DND-41 (cell line): ENCODE measurements at regions not wholly inside any gene's neighbourhood (a gene's known extent, or its start where the extent isn't known, plus 50 kb on each side); places are given as distances from the start of the nearest gene placed in this dataset.

ENCODE experiments used
- ATAC-seq: fragments of 200-7000 bp; cut with Tn5 transposase; 3 replicates; pipeline ENCODE4 v1.9.1; 2021; ENCODE audit warnings: low read depth; ENCODE audit not compliant: insufficient read depth
- DNase-seq: peaks from one replicate; pipeline ENCODE4 v3.0.0-alpha.2; 2020
- H2AFZ ChIP-seq: 2 replicates; pipeline ENCODE4 v1.6.0; 2012; ENCODE audit warnings: low read depth, low read length
- H3K27ac ChIP-seq: 2 replicates; pipeline ENCODE4 v1.5.1; 2012; ENCODE audit warnings: low read length, inconsistent platforms
- H3K27me3 ChIP-seq: fragments of 200-600 bp; sonication (generic); 2 replicates; pipeline ENCODE4 v1.6.0; 2012; ENCODE audit warnings: low read length, mild to moderate bottlenecking, inconsistent platforms; ENCODE audit not compliant: insufficient read depth, poor library complexity
- H3K36me3 ChIP-seq: 2 replicates; pipeline ENCODE4 v1.5.1; 2012; ENCODE audit warnings: low read length, inconsistent platforms; ENCODE audit not compliant: insufficient read depth
- H3K4me1 ChIP-seq: 2 replicates; pipeline ENCODE4 v1.5.1; 2012; ENCODE audit warnings: mild to moderate bottlenecking, low read length; ENCODE audit not compliant: insufficient read depth
- H3K4me2 ChIP-seq: 2 replicates; pipeline ENCODE4 v1.6.0; 2012; ENCODE audit warnings: mild to moderate bottlenecking, moderate library complexity, low read length, inconsistent platforms; ENCODE audit not compliant: insufficient read depth
- H3K4me3 ChIP-seq, 2 experiments: fragments of 200-600 bp in 1 of 2; shearing (Covaris generic) in 1 of 2; 2 replicates each; pipeline ENCODE4 v1.5.1; 2012 to 2016; ENCODE audit warnings: inconsistent platforms in 2 of 2, low read length in 2 of 2, mild to moderate bottlenecking in 2 of 2, low read depth in 1 of 2, moderate library complexity in 1 of 2
- H3K79me2 ChIP-seq: 2 replicates; pipeline ENCODE4 v1.6.0; 2012; ENCODE audit warnings: low read length, inconsistent platforms; ENCODE audit not compliant: insufficient read depth
- H3K9ac ChIP-seq: 2 replicates; pipeline ENCODE4 v1.6.0; 2012; ENCODE audit warnings: low read depth, mild to moderate bottlenecking, inconsistent platforms, low read length, moderate library complexity
- H3K9me3 ChIP-seq: 2 replicates; pipeline ENCODE4 v1.5.1; 2012; ENCODE audit warnings: low read length, moderate library complexity, mild to moderate bottlenecking, inconsistent platforms; ENCODE audit not compliant: insufficient read depth, severe bottlenecking
- H4K20me1 ChIP-seq: 2 replicates; pipeline ENCODE4 v1.6.0; 2012; ENCODE audit warnings: low read length; ENCODE audit not compliant: insufficient read depth
- CTCF ChIP-seq: IDR thresholded peaks from 2 replicates; pipeline ENCODE4 v1.5.1; 2012; ENCODE audit warnings: borderline replicate concordance, low read length, moderate library complexity, mild to moderate bottlenecking; ENCODE audit not compliant: poor library complexity, severe bottlenecking; ENCODE audit errors: extremely low read depth
- EZH2 ChIP-seq: IDR thresholded peaks from 3 replicates; pipeline ENCODE4 v1.6.1; 2012; ENCODE audit warnings: borderline replicate concordance, low read depth, mild to moderate bottlenecking, moderate library complexity, low read length, inconsistent platforms; ENCODE audit not compliant: severe bottlenecking

- Histone ChIP-seq H3K4me3 (no peak overlapping the region), H3K9me3 (no peaks in the 10 kb centered on the region), H3K4me1 (no peaks in the 10 kb centered on the region), H3K36me3 (no peaks in the 10 kb centered on the region), H3K9ac (no peak overlapping the region), H3K79me2 (no peaks in the 10 kb centered on the region), H3K27ac (no peak overlapping the region), H3K27me3 (peaks cover 5% of the 10 kb centered on the region), H4K20me1 (no peaks in the 10 kb centered on the region), H2AFZ (no peak overlapping the region), H3K4me2 (no peak overlapping the region)
- peak; percentile 17 for TF ChIP-seq CTCF
- TF ChIP-seq EZH2: no peak
- ATAC-seq: no peak
- DNase-seq: no peak
These were observed 81.3 kb downstream of the KCNF1 start for GRCh38 chr2:10993001-10993481.

- Histone ChIP-seq H3K79me2 (no peaks in the 10 kb centered on the region), H4K20me1 (no peaks in the 10 kb centered on the region), H2AFZ (no peak overlapping the region), H3K4me1 (no peaks in the 10 kb centered on the region), H3K36me3 (no peaks in the 10 kb centered on the region), H3K4me3 (no peak overlapping the region), H3K27me3 (peaks cover 5% of the 10 kb centered on the region), H3K4me2 (no peak overlapping the region), H3K27ac (no peak overlapping the region), H3K9me3 (no peaks in the 10 kb centered on the region), H3K9ac (no peak overlapping the region)
- ATAC-seq (no peak), DNase-seq (no peak)
- TF ChIP-seq CTCF (no peak), EZH2 (no peak)
These were observed 83.7 kb downstream of the KCNF1 start for GRCh38 chr2:10995366-10995970.

GRCh38 chr2:11004199-11004598 is 92.5 kb downstream of the KCNF1 start:
- DNase-seq: no peak
- H3K4me3 ChIP-seq: no peak overlapping the region
- no peaks in the 10 kb centered on the region for H3K36me3 ChIP-seq
- H2AFZ ChIP-seq: no peak overlapping the region
- H3K4me2 ChIP-seq: no peak overlapping the region
- H3K9me3 ChIP-seq: no peaks in the 10 kb centered on the region
- H3K79me2 ChIP-seq: no peaks in the 10 kb centered on the region
- no peaks in the 10 kb centered on the region for H3K4me1 ChIP-seq
- no peaks in the 10 kb centered on the region for H4K20me1 ChIP-seq
- peaks cover 7% of the 10 kb centered on the region for H3K27me3 ChIP-seq
- no peak overlapping the region for H3K27ac ChIP-seq
- TF ChIP-seq EZH2 (no peak), CTCF (no peak)
- H3K9ac ChIP-seq: no peak overlapping the region
- ATAC-seq: no peak
